Liver (tissue), 3 donors: ENCODE measurements at regions not wholly inside any gene's neighbourhood (a gene's known extent, or its start where the extent isn't known, plus 50 kb on each side); places are given as distances from the start of the nearest gene placed in this dataset.

Experiments used
- ATF3 ChIP-seq: IDR thresholded peaks from 2 replicates; pipeline ENCODE4 v1.6.1; 2016; ENCODE audit warnings: antibody characterized with exemption
- CTCF ChIP-seq: fragments of 150-350 bp; IDR thresholded peaks from 2 replicates; pipeline ENCODE4 v1.5.1; 2017; ENCODE audit warnings: improper control_type of control experiment, low read depth, low read length; ENCODE audit not compliant: missing input control
- EGR1 ChIP-seq, 2 donors: IDR thresholded peaks; 2 replicates each; pipeline ENCODE4 v1.6.1; 2016 to 2018; ENCODE audit warnings: antibody characterized with exemption in 2 of 2, low read depth in 2 of 2
- GABPA ChIP-seq, 2 donors: IDR thresholded peaks in 1 of 2; conservative IDR thresholded peaks in 1 of 2; 2 replicates each; pipeline ENCODE4 v1.6.1; 2016; ENCODE audit warnings: antibody characterized with exemption in 2 of 2, mild to moderate bottlenecking in 1 of 2, moderate library complexity in 1 of 2
- MAX ChIP-seq: IDR thresholded peaks from 2 replicates; pipeline ENCODE4 v1.6.1; 2016; ENCODE audit warnings: antibody characterized with exemption
- NR2F2 ChIP-seq: IDR thresholded peaks from 2 replicates; pipeline ENCODE4 v1.6.1; 2016; ENCODE audit warnings: antibody characterized with exemption
- RAD21 ChIP-seq, 2 donors: IDR thresholded peaks; 2 replicates each; pipeline ENCODE4 v1.6.1; 2016; ENCODE audit warnings: antibody characterized with exemption in 2 of 2, mild to moderate bottlenecking in 2 of 2
- REST ChIP-seq: IDR thresholded peaks from 2 replicates; pipeline ENCODE4 v1.6.1; 2016; ENCODE audit warnings: antibody characterized with exemption, mild to moderate bottlenecking
- YY1 ChIP-seq: IDR thresholded peaks from 2 replicates; pipeline ENCODE4 v1.6.1; 2016; ENCODE audit warnings: antibody characterized with exemption, mild to moderate bottlenecking
- donor health status: healthy.
- donor health status: healthy.

GRCh38 chr3:34582055-34582454 lies 783.6 kb downstream of the PDCD6IP start:
- TF ChIP-seq GABPA (IDR thresholded peaks at IDR 0.05 in 1 of 2, conservative IDR thresholded peaks at IDR 0.05 in 1 of 2) (no peak), CTCF (no peak), EGR1 (IDR thresholded peaks at IDR 0.05; ENCODE audit: low read depth in 2 of 2) (no peak), MAX (no peak), REST (no peak), ATF3 (no peak), YY1 (no peak), NR2F2 (no peak), RAD21 (IDR thresholded peaks at IDR 0.05) (no peak)
